HL-60 (cell line): ENCODE measurements at regions not wholly inside any gene's neighbourhood (a gene's known extent, or its start where the extent isn't known, plus 50 kb on each side); places are given as distances from the start of the nearest gene placed in this dataset.

ENCODE experiments used
- CTCF ChIP-seq: IDR thresholded peaks from one replicate; pipeline ENCODE4 v1.5.1; 2011; ENCODE audit warnings: low read length, control low read depth, inconsistent platforms; ENCODE audit not compliant: insufficient read depth
- POLR2AphosphoS5 ChIP-seq: IDR thresholded peaks from 2 replicates; pipeline ENCODE4 v1.6.1; 2012; ENCODE audit warnings: low read depth

- TF ChIP-seq CTCF (no peak), POLR2AphosphoS5 (no peak)
These were observed 91.9 kb upstream of the TMPRSS15 start for GRCh38 chr21:18495523-18495922.
